WTC11 (cell line): ENCODE measurements at regions not wholly inside any gene's neighbourhood (a gene's known extent, or its start where the extent isn't known, plus 50 kb on each side); places are given as distances from the start of the nearest gene placed in this dataset.

Experiments
- ATAC-seq: fragments of 200-7000 bp; cut with Tn5 transposase; 2 replicates; pipeline ENCODE4 v1.10.0; 2021; ENCODE audit warnings: mild to moderate bottlenecking, moderate library complexity
- CTCF ChIA-PET: fragments of 300-600 bp; sonication (Branson Sonifier 250); formaldehyde crosslinking; loops from one replicate; lab custom pipeline; 2021; ENCODE audit warnings: antibody characterized with exemption; lab: Charles Lee
- POLR2A ChIA-PET: fragments of 350-600 bp; sonication (Branson Sonifier 250); formaldehyde crosslinking; loops from one replicate; lab custom pipeline; 2021; ENCODE audit warnings: antibody characterized with exemption; lab: Charles Lee
- DNase-seq: peaks from one replicate; pipeline ENCODE4 v3.0.0; 2021; ENCODE audit warnings: low spot score
- H3K27ac Mint-ChIP-seq: 2 replicates; pipeline ENCODE4 v1.8.0; 2021; ENCODE audit warnings: mixed read lengths
- H3K27me3 Mint-ChIP-seq: 2 replicates; pipeline ENCODE4 v1.8.0; 2021; ENCODE audit warnings: low read depth, mild to moderate bottlenecking, moderate library complexity, mixed read lengths
- H3K36me3 Mint-ChIP-seq: 2 replicates; pipeline ENCODE4 v1.8.0; 2021; ENCODE audit warnings: mixed read lengths
- H3K4me1 Mint-ChIP-seq: 2 replicates; pipeline ENCODE4 v1.8.0; 2022; ENCODE audit warnings: mixed read lengths
- H3K4me3 Mint-ChIP-seq: 2 replicates; pipeline ENCODE4 v1.8.0; 2021; ENCODE audit warnings: mild to moderate bottlenecking, moderate library complexity, mixed read lengths
- H3K9me3 Mint-ChIP-seq: 2 replicates; pipeline ENCODE4 v1.8.0; 2021; ENCODE audit warnings: mixed read lengths
- AFF4 ChIP-seq: sonication (generic); formaldehyde crosslinking; IDR thresholded peaks from 2 replicates; pipeline ENCODE4 v1.8.1; 2023; ENCODE audit warnings: mild to moderate bottlenecking, missing genetic modification reagents, borderline replicate concordance
- AR ChIP-seq: fragments of 250-450 bp; sonication (Bioruptor Pico); IDR thresholded peaks from 2 replicates; pipeline ENCODE4 v1.9.0; 2021; ENCODE audit warnings: mild to moderate bottlenecking
- CBFB ChIP-seq: sonication (generic); formaldehyde crosslinking; IDR thresholded peaks from 2 replicates; pipeline ENCODE4 v1.8.1; 2022; ENCODE audit warnings: mild to moderate bottlenecking, low read depth, missing genetic modification reagents
- ESRRA ChIP-seq: sonication (generic); formaldehyde crosslinking; IDR thresholded peaks from 2 replicates; pipeline ENCODE4 v1.8.1; 2022; ENCODE audit warnings: mild to moderate bottlenecking, missing genetic modification reagents, borderline replicate concordance
- IRF2 ChIP-seq: sonication (generic); formaldehyde crosslinking; IDR thresholded peaks from 2 replicates; pipeline ENCODE4 v1.8.0; 2022; ENCODE audit warnings: low read depth, missing genetic modification reagents, borderline replicate concordance
- MAX ChIP-seq: sonication (generic); formaldehyde crosslinking; IDR thresholded peaks from 2 replicates; pipeline ENCODE4 v1.8.0; 2022; ENCODE audit warnings: mild to moderate bottlenecking, missing genetic modification reagents
- TP53 ChIP-seq: sonication (generic); formaldehyde crosslinking; IDR thresholded peaks from 2 replicates; pipeline ENCODE4 v1.8.1; 2023; ENCODE audit warnings: mild to moderate bottlenecking, missing genetic modification reagents
- ZNF138 ChIP-seq: sonication (generic); formaldehyde crosslinking; conservative IDR thresholded peaks from 2 replicates; pipeline ENCODE4 v1.8.1; 2022; ENCODE audit warnings: mild to moderate bottlenecking, moderate library complexity, missing genetic modification reagents
- ZNF232 ChIP-seq: sonication (generic); formaldehyde crosslinking; IDR thresholded peaks from 2 replicates; pipeline ENCODE4 v1.8.0; 2022; ENCODE audit warnings: mild to moderate bottlenecking, missing genetic modification reagents
- ZNF263 ChIP-seq: sonication (generic); formaldehyde crosslinking; IDR thresholded peaks from 2 replicates; pipeline ENCODE4 v1.8.1; 2022; ENCODE audit warnings: low read depth, mild to moderate bottlenecking, moderate library complexity, missing genetic modification reagents
- ZNF423 ChIP-seq: fragments of 250-450 bp; sonication (Bioruptor Pico); IDR thresholded peaks from 2 replicates; pipeline ENCODE4 v2.1.2; 2022; ENCODE audit warnings: mild to moderate bottlenecking, moderate library complexity
- TF ChIP-seq, protein P1 (sequence below): fragments of 250-450 bp; sonication (Bioruptor Pico); IDR thresholded peaks from 2 replicates; pipeline ENCODE4 v1.9.0; 2021; ENCODE audit warnings: mild to moderate bottlenecking, borderline replicate concordance
- TF ChIP-seq, protein P2 (sequence below): sonication (generic); formaldehyde crosslinking; IDR thresholded peaks from 2 replicates; pipeline ENCODE4 v1.8.1; 2022; ENCODE audit warnings: missing genetic modification reagents, borderline replicate concordance
- TF ChIP-seq, protein P3 (sequence below): fragments of 250-450 bp; sonication (Bioruptor Pico); IDR thresholded peaks from 2 replicates; pipeline ENCODE4 v1.9.0; 2021; ENCODE audit warnings: moderate library complexity, mild to moderate bottlenecking, inconsistent platforms, borderline replicate concordance

GRCh38 chr3:113096188-113096892, 105.6 kb downstream of the GTPBP8 start (continued):
- TF ChIP-seq, protein P1, sequence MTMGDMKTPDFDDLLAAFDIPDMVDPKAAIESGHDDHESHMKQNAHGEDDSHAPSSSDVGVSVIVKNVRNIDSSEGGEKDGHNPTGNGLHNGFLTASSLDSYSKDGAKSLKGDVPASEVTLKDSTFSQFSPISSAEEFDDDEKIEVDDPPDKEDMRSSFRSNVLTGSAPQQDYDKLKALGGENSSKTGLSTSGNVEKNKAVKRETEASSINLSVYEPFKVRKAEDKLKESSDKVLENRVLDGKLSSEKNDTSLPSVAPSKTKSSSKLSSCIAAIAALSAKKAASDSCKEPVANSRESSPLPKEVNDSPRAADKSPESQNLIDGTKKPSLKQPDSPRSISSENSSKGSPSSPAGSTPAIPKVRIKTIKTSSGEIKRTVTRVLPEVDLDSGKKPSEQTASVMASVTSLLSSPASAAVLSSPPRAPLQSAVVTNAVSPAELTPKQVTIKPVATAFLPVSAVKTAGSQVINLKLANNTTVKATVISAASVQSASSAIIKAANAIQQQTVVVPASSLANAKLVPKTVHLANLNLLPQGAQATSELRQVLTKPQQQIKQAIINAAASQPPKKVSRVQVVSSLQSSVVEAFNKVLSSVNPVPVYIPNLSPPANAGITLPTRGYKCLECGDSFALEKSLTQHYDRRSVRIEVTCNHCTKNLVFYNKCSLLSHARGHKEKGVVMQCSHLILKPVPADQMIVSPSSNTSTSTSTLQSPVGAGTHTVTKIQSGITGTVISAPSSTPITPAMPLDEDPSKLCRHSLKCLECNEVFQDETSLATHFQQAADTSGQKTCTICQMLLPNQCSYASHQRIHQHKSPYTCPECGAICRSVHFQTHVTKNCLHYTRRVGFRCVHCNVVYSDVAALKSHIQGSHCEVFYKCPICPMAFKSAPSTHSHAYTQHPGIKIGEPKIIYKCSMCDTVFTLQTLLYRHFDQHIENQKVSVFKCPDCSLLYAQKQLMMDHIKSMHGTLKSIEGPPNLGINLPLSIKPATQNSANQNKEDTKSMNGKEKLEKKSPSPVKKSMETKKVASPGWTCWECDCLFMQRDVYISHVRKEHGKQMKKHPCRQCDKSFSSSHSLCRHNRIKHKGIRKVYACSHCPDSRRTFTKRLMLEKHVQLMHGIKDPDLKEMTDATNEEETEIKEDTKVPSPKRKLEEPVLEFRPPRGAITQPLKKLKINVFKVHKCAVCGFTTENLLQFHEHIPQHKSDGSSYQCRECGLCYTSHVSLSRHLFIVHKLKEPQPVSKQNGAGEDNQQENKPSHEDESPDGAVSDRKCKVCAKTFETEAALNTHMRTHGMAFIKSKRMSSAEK (CRISPR knock-in tag) = no peak
- TF ChIP-seq, protein P2, sequence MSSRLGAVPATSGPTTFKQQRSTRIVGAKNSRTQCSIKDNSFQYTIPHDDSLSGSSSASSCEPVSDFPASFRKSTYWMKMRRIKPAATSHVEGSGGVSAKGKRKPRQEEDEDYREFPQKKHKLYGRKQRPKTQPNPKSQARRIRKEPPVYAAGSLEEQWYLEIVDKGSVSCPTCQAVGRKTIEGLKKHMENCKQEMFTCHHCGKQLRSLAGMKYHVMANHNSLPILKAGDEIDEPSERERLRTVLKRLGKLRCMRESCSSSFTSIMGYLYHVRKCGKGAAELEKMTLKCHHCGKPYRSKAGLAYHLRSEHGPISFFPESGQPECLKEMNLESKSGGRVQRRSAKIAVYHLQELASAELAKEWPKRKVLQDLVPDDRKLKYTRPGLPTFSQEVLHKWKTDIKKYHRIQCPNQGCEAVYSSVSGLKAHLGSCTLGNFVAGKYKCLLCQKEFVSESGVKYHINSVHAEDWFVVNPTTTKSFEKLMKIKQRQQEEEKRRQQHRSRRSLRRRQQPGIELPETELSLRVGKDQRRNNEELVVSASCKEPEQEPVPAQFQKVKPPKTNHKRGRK (CRISPR knock-in tag) = no peak
- TF ChIP-seq TP53 (CRISPR knock-in tag) = no peak
- TF ChIP-seq ESRRA (CRISPR knock-in tag) = no peak
- TF ChIP-seq ZNF423 (CRISPR knock-in tag) = no peak
- no peak for TF ChIP-seq CBFB (CRISPR knock-in tag)
- TF ChIP-seq, all 79 proteins: peak for 0

- Mint-ChIP-seq H3K4me3 (no peak overlapping the region), H3K9me3 (peaks cover 6% of the 10 kb centered on the region), H3K27me3 (no peaks in the 10 kb centered on the region), H3K27ac (no peak overlapping the region), H3K4me1 (peaks cover 26% of the 10 kb centered on the region), H3K36me3 (no peaks in the 10 kb centered on the region; the same call in 1 of the 2 replicates)
- ChIA-PET CTCF (interaction anchor here (1.2 kb wide), 1 partner anchor 11 kb away, joined by 7 read pairs; no protein-coding TSS in a partner anchor), POLR2A (interaction anchor here (0.5 to 0.6 kb wide), 2 partner anchors 85 to 1080 kb away, joined by 3 to 4 read pairs; no protein-coding TSS in a partner anchor)
- TF ChIP-seq MAX (CRISPR knock-in tag) = no peak
- no peak for TF ChIP-seq AR (CRISPR knock-in tag)
- no peak for TF ChIP-seq ZNF232 (CRISPR knock-in tag)
- TF ChIP-seq ZNF138 = no peak
- no peak for TF ChIP-seq IRF2 (CRISPR knock-in tag)
- TF ChIP-seq ZNF263 (CRISPR knock-in tag) = no peak
- TF ChIP-seq, protein P3, sequence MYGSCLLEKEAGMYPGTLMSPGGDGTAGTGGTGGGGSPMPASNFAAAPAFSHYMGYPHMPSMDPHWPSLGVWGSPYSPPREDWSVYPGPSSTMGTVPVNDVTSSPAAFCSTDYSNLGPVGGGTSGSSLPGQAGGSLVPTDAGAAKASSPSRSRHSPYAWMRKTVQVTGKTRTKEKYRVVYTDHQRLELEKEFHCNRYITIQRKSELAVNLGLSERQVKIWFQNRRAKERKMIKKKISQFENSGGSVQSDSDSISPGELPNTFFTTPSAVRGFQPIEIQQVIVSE (CRISPR knock-in tag) = no peak
- no peak for TF ChIP-seq AFF4 (CRISPR knock-in tag)
- ATAC-seq (no peak), DNase-seq (no peak)
Observed at GRCh38 chr3:113097960-113098447, 107.2 kb downstream of the GTPBP8 start.
